ENCODE measurements at regions not wholly inside any gene's neighbourhood (a gene's known extent, or its start where the extent isn't known, plus 50 kb on each side); places are given as distances from the start of the nearest gene placed in this dataset.

- Histone ChIP-seq H3K27ac (no peak overlapping the region), H3K9me3 (no peaks in the 10 kb centered on the region), H3K4me1 (no peaks in the 10 kb centered on the region), H3K27me3 (no peaks in the 10 kb centered on the region), H3K36me3 (no peaks in the 10 kb centered on the region), H3K4me3 (no peak overlapping the region)
- intact Hi-C loops (cut with DNase I; ENCODE audit: low total_unique reads) = no loop called here
- TF ChIP-seq POLR2A (IDR thresholded peaks at IDR 0.05) (no peak), CTCF (IDR thresholded peaks at IDR 0.05 in 4 of 5, conservative IDR thresholded peaks at IDR 0.05 in 1 of 5) (no peak)
- ATAC-seq (no peak), DNase-seq (no peak)
- in situ Hi-C loops (cut with MboI; ENCODE audit: low sequenced_read_pairs in 4 of 4) = no loop called here
Observed at GRCh38 chr4:166519774-166520173, 646.7 kb downstream of the TLL1 start.

- Histone ChIP-seq H3K4me1 (no peaks in the 10 kb centered on the region), H3K9me3 (no peaks in the 10 kb centered on the region), H3K36me3 (no peaks in the 10 kb centered on the region), H3K27me3 (no peaks in the 10 kb centered on the region), H3K4me3 (no peak overlapping the region), H3K27ac (no peak overlapping the region)
- intact Hi-C loops (cut with DNase I; ENCODE audit: low total_unique reads) = no loop called here
- DNase-seq (no peak), ATAC-seq (no peak)
- in situ Hi-C loops (cut with MboI; ENCODE audit: low sequenced_read_pairs in 4 of 4) = no loop called here
- TF ChIP-seq CTCF (IDR thresholded peaks at IDR 0.05 in 4 of 5, conservative IDR thresholded peaks at IDR 0.05 in 1 of 5) (no peak), POLR2A (IDR thresholded peaks at IDR 0.05) (no peak)
Observed at GRCh38 chr4:166527500-166527899, 654.5 kb downstream of the TLL1 start.

GRCh38 chr4:166531703-166532102 lies 658.7 kb downstream of the TLL1 start:
- Histone ChIP-seq H3K27ac (no peak overlapping the region), H3K9me3 (no peaks in the 10 kb centered on the region), H3K4me3 (no peak overlapping the region), H3K27me3 (no peaks in the 10 kb centered on the region), H3K36me3 (no peaks in the 10 kb centered on the region), H3K4me1 (no peaks in the 10 kb centered on the region)
- DNase-seq (no peak), ATAC-seq (no peak)
- intact Hi-C loops (cut with DNase I; ENCODE audit: low total_unique reads) (no loop called here), in situ Hi-C loops (cut with MboI; ENCODE audit: low sequenced_read_pairs in 4 of 4) (no loop called here)
- TF ChIP-seq CTCF (IDR thresholded peaks at IDR 0.05 in 4 of 5, conservative IDR thresholded peaks at IDR 0.05 in 1 of 5) (no peak), POLR2A (IDR thresholded peaks at IDR 0.05) (no peak)

GRCh38 chr4:166535865-166536264 lies 662.8 kb downstream of the TLL1 start:
- Histone ChIP-seq H3K4me3 (no peak overlapping the region), H3K27ac (no peak overlapping the region), H3K9me3 (no peaks in the 10 kb centered on the region), H3K36me3 (no peaks in the 10 kb centered on the region), H3K4me1 (no peaks in the 10 kb centered on the region), H3K27me3 (no peaks in the 10 kb centered on the region)
- no peak for DNase-seq
- in situ Hi-C loops (cut with MboI; ENCODE audit: low sequenced_read_pairs in 4 of 4) (no loop called here), intact Hi-C loops (cut with DNase I; ENCODE audit: low total_unique reads) (no loop called here)
- TF ChIP-seq CTCF (IDR thresholded peaks at IDR 0.05 in 4 of 5, conservative IDR thresholded peaks at IDR 0.05 in 1 of 5) = no peak
- no peak for TF ChIP-seq POLR2A (IDR thresholded peaks at IDR 0.05)
- ATAC-seq = no peak

GRCh38 chr4:166538491-166539005 lies 665.5 kb downstream of the TLL1 start:
- DNase-seq (no peak), ATAC-seq (no peak)
- in situ Hi-C loops (cut with MboI; ENCODE audit: low sequenced_read_pairs in 4 of 4) (no loop called here), intact Hi-C loops (cut with DNase I; ENCODE audit: low total_unique reads) (no loop called here)
- Histone ChIP-seq H3K27ac (no peak overlapping the region), H3K9me3 (no peaks in the 10 kb centered on the region), H3K36me3 (no peaks in the 10 kb centered on the region), H3K27me3 (no peaks in the 10 kb centered on the region), H3K4me1 (no peaks in the 10 kb centered on the region), H3K4me3 (no peak overlapping the region)
- TF ChIP-seq POLR2A (IDR thresholded peaks at IDR 0.05) = no peak
- no peak for TF ChIP-seq CTCF (IDR thresholded peaks at IDR 0.05 in 4 of 5, conservative IDR thresholded peaks at IDR 0.05 in 1 of 5)
